ENCODE measurements at regions not wholly inside any gene's neighbourhood (a gene's known extent, or its start where the extent isn't known, plus 50 kb on each side); places are given as distances from the start of the nearest gene placed in this dataset.

DNA sequence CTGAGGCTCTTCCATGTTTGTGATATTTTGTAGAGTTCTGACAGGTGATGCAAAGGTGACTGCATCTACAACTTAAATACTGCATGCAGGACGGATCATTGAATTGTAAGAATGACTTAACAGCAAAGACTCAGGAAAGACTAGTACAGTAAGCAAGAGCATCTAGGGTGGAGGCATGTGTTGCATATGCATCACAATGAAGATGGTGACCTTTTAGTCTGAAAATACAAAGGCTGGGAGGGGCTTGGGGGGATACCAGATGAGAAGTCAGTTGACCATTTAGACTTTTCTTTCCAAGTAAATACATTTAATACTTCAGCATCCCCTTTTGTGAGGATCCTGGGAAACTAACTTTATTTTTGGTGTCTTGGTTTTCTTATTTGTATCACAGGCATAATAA lies 145.5 kb downstream of the NUF2 start:
- Histone ChIP-seq H3K4me1 (ENCODE audit: insufficient read depth, low read length, poor library complexity, severe bottlenecking) (no peaks in the 10 kb centered on the region), H3K36me3 (ENCODE audit: insufficient read depth, low read length, poor library complexity, severe bottlenecking) (no peaks in the 10 kb centered on the region), H3K27ac (ENCODE audit: low read depth, low read length, poor library complexity, severe bottlenecking) (no peak overlapping the region), H3K27me3 (replicated peaks; ENCODE audit: insufficient read depth, low read depth, low read length, poor library complexity) (no peaks in the 10 kb centered on the region), H3K4me3 (ENCODE audit: low read depth, low read length, poor library complexity, severe bottlenecking) (no peak overlapping the region), H3K9me3 (ENCODE audit: low read depth, low read length, poor library complexity, severe bottlenecking) (no peaks in the 10 kb centered on the region)
- intact Hi-C loops (cut with micrococcal nuclease; ENCODE audit: unreplicated experiment): no loop called here
- ChIA-PET CTCF (no interaction called here), POLR2A (ENCODE audit: low non-redundant PET) (no interaction called here)
- no peak for TF ChIP-seq CTCF (conservative IDR thresholded peaks at IDR 0.05; ENCODE audit: low read depth, low read length)
- DNase-seq (ENCODE audit: low spot score): no peak
- no TSS peak for BruUV-seq (replicated peaks)

GRCh38 chr1:163471779-163472650 lies 150.3 kb downstream of the NUF2 start:
- Histone ChIP-seq H3K9me3 (ENCODE audit: low read depth, low read length, poor library complexity, severe bottlenecking) (no peaks in the 10 kb centered on the region), H3K4me1 (ENCODE audit: insufficient read depth, low read length, poor library complexity, severe bottlenecking) (no peaks in the 10 kb centered on the region), H3K27me3 (replicated peaks; ENCODE audit: insufficient read depth, low read depth, low read length, poor library complexity) (no peaks in the 10 kb centered on the region), H3K27ac (ENCODE audit: low read depth, low read length, poor library complexity, severe bottlenecking) (no peak overlapping the region), H3K4me3 (ENCODE audit: low read depth, low read length, poor library complexity, severe bottlenecking) (no peak overlapping the region), H3K36me3 (ENCODE audit: insufficient read depth, low read length, poor library complexity, severe bottlenecking) (no peaks in the 10 kb centered on the region)
- TF ChIP-seq EZH2 (IDR thresholded peaks at IDR 0.05; ENCODE audit: borderline replicate concordance, low read depth, low read length, poor library complexity, severe bottlenecking) (no peak), CTCF (conservative IDR thresholded peaks at IDR 0.05; ENCODE audit: low read depth, low read length) (no peak)
- BruUV-seq (replicated peaks): no TSS peak
- ChIA-PET CTCF (no interaction called here), POLR2A (ENCODE audit: low non-redundant PET) (no interaction called here)
- intact Hi-C loops (cut with micrococcal nuclease; ENCODE audit: unreplicated experiment): no loop called here
- peak; percentile 3 for DNase-seq (ENCODE audit: low spot score)

DNA sequence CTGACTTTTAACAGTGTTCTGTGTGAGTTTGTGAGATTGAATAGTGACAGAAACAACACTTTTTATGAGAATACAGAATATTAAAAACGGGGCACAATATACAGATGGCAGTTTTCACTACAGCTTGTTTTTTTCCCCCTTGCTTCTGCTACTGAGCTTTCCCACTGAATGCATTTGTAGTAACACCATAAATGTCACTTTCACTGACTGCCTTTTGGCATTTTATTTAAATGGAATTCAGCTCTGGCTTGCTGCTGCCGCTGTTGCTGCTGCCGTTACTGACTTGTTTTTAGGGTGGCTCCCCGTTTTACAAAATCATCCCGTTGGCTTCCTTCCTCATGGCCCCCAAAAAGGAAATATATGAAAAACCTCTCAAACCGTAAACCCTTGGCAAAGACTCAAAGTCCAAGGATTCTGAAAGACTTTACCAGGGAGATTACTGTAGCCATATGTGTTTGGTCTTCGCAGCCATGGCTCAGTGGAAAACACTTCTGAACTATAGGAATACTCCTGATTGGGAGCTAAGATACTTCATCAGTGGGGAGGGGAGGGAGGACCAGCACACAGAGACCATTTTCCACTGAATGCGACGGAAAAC lies 151.0 kb downstream of the NUF2 start:
- no TSS peak for BruUV-seq (replicated peaks)
- no peak for DNase-seq (ENCODE audit: low spot score)
- TF ChIP-seq CTCF (conservative IDR thresholded peaks at IDR 0.05; ENCODE audit: low read depth, low read length) (no peak), EZH2 (IDR thresholded peaks at IDR 0.05; ENCODE audit: borderline replicate concordance, low read depth, low read length, poor library complexity, severe bottlenecking) (no peak)
- Histone ChIP-seq H3K4me3 (ENCODE audit: low read depth, low read length, poor library complexity, severe bottlenecking) (no peak overlapping the region), H3K36me3 (ENCODE audit: insufficient read depth, low read length, poor library complexity, severe bottlenecking) (no peaks in the 10 kb centered on the region), H3K27ac (ENCODE audit: low read depth, low read length, poor library complexity, severe bottlenecking) (no peak overlapping the region), H3K9me3 (ENCODE audit: low read depth, low read length, poor library complexity, severe bottlenecking) (no peaks in the 10 kb centered on the region), H3K27me3 (replicated peaks; ENCODE audit: insufficient read depth, low read depth, low read length, poor library complexity) (no peaks in the 10 kb centered on the region), H3K4me1 (ENCODE audit: insufficient read depth, low read length, poor library complexity, severe bottlenecking) (no peaks in the 10 kb centered on the region)
- ChIA-PET POLR2A (ENCODE audit: low non-redundant PET) (no interaction called here), CTCF (no interaction called here)
- intact Hi-C loops (cut with micrococcal nuclease; ENCODE audit: unreplicated experiment): no loop called here
